ENCODE measurements at regions not wholly inside any gene's neighbourhood (a gene's known extent, or its start where the extent isn't known, plus 50 kb on each side); places are given as distances from the start of the nearest gene placed in this dataset.

DNA sequence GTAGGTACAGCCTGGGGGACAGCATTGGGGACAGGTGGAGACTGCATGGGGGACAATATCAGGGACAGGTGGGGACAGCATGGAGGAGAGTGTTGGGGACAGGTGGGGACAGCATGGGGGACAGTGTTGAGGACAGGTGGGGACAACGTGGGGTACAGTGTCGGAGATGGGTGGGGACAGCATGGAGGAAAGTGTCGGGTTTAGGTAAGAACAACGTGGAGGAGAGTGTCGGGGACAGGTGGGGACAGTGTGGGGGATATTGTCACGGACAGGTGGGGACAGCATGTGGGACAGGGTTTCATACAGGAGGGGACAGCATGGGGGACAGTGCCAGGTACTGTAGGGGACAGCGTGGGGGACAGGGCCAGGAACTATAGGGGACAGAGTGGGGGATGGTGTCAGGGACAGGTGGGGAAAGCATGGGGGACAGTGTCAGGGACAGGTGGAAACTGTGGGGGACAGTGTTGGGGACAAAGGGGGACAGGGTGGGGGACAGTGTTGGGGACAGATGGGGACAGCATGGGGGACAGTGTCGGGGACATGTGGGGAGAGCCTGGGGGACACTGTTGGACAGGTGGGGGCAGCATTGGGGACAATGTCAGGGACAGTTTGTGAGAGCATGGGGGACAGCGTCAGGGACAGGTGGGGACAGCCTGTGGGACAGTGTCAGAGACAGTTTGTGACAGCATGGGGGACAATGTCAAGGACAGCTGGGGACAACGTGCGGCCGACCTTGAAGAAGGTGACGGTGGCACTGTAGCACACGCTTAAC is 213.1 kb downstream of the TMEM121 start:
- no peak for TF ChIP-seq CTCF (IDR thresholded peaks at IDR 0.05)
- no peak for TF ChIP-seq POLR2A (IDR thresholded peaks at IDR 0.05)
